SW 1271 (cell line): ENCODE measurements at regions not wholly inside any gene's neighbourhood (a gene's known extent, or its start where the extent isn't known, plus 50 kb on each side); places are given as distances from the start of the nearest gene placed in this dataset.
A peak's percentile ranks its signal among the peaks of the same experiment; 100 is the strongest.

Source experiments
- DNase-seq, 2 experiments: peaks; one replicate each; lab custom pipeline; 2025; lab: John Stamatoyannopoulos, UW

GRCh38 chr12:91852634-91853033 lies 293.0 kb downstream of the BTG1 start:
- DNase-seq, result no peak

DNA sequence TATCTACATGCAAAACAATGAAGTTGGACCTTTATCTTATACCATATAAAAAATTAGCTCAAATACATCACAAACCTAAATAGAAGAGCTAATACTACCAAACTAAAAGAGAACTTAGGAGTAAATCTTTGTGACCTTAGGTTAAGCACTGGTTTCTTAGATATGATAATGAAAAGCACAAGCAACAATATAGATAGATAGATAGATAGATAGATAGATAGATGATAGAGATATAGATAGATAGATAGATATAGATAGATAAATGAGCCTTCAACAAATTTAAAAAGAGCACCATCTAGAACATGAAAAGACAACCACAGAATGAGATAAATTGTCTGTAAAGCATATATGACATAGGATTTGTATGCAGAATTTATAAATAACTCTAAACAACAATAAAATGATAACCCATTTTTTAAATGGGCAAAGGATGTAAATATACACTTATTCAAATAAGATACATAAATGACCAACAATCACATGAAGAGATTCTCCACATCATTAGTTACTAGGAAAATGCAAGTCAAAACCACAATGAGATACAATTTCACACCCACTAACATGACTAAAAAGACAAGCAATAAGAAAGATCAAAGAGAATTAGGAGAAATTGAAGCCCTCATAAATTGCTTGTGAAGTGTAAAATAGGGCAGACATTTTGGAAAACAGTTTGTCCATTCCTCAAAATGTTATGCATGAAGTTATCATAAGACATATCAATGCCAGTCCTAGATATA lies 293.7 kb downstream of the BTG1 start:
- no peak for DNase-seq

- DNase-seq, result no peak
Measured at GRCh38 chr12:91846466-91847055, 299.1 kb downstream of the BTG1 start.

DNA sequence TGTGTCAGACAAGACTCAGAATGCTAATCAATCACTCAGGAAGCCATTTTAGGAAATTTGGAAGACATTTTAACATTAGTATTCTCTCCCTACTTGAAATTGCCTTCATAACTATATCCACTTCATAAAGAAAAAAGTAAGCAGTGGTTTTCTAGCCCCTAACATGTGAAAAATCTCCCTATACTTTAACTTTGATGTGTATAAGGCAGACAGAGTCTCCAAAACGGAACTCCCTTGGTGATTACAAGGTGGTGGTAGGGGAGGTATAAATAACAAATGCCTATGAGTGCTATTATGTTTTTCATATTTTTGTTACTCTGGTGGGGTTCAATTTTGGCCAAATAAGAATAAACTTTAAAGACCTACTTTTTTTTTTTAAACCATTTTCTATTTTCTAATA lies 300.3 kb downstream of the BTG1 start:
- no peak for DNase-seq

DNA sequence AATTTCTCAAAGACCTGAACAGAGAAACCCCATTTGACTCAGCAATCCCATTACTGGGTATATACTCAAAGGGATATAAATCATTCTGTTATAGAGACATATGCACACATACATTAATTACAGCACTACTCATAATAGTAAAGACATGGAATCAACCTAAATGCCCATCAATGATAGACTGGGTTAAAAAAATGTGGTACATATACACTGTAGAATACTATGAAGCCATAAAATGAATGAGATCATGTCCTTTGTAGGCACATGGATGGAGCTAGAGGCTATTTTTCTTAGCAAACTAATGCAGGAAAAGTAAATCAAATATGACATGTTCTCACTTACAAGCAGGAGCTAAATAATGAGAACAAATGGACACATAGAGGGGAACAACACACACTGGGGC lies 303.8 kb downstream of the BTG1 start:
- no peak for DNase-seq

GRCh38 chr12:91836696-91837095 lies 308.9 kb downstream of the BTG1 start:
- no peak for DNase-seq

DNA sequence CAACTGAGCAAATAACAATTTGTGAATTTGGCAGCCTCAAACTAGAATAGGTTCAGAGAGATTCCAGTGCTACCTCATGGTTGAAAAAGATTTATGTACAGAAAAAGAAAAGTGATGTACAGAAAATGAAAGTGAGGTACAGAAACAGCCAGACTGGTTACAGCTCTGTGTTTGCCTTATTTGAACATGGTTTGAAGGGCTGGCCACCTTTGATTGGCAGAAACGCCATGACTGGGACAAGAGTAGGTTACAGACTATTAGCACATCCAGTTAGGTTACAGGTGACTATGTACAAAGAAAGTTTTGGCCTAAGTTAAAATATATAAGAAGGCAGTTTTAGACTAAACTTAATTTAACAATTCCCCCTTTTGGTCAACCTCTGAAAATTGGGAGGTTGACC lies 309.4 kb downstream of the BTG1 start:
- DNase-seq, result no peak

- no peak for DNase-seq
Measured at GRCh38 chr12:91835693-91836092, 310.0 kb downstream of the BTG1 start.

DNA sequence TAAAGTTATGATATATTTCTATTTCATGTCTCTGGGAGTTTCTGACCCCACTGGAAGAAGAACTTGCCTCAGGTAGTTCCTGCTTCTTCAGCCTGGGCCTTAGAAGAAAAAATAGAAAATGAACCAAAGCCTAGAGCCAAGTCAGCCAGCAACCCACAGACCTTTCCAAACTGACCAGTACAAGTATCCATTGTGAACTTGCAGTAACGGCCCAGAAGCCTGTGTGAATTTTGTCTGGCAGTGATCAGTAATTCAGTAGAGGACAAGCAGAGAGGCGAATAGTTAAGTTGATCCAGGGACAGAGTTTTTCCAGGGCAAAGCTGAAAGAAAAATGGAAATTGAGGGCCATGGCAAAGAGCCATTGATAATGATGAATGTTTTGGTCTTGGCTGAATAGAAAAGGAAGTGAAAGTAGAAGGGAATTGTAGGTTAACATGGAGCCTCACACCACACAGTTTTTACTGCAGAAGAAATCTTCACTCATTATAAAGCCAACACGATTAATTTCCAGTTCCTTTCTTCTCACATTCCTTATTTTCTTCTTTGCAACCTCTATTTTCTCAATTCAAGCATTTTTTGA lies 311.8 kb downstream of the BTG1 start:
- DNase-seq, result no peak

DNA sequence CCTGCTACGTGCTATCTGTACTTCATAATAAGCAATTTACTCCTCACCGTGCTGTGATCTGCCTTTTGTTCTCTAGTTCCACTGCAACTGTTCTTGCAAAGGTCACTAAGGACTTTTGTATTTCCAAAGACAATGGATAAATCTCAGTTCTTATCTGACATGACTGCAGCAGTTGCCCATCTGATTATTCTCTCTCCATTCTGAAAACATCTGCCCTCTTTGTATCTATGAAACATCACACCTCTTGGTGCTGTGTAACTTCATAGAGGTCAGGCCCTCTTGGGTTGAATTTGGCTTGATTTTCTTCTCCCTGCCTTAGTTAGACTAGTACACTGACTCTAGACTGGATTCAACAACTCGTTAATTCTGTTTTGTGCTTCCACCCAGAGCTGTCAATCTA lies 319.6 kb downstream of the BTG1 start:
- no peak for DNase-seq

DNA sequence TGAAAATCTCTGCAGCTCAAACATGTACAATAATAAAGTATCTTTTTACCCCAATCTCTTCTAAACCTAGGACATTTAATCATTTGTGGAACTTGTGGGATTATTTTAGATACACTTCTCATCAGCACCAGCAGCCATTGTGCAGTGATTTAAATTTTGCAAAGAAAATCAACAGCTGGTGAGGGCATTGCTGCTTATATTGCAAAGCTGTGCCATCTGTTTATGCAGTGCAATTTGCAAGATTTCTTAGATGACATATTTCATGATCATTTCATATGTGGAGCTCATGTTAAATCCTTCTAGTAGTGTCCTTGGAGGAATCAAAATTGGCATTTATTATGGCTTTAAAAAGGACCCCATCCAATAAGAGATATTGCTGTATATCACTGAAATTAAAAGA lies 320.7 kb downstream of the BTG1 start:
- no peak for DNase-seq

- no peak for DNase-seq
Measured at GRCh38 chr12:91819132-91819447, 326.6 kb downstream of the BTG1 start.

DNA sequence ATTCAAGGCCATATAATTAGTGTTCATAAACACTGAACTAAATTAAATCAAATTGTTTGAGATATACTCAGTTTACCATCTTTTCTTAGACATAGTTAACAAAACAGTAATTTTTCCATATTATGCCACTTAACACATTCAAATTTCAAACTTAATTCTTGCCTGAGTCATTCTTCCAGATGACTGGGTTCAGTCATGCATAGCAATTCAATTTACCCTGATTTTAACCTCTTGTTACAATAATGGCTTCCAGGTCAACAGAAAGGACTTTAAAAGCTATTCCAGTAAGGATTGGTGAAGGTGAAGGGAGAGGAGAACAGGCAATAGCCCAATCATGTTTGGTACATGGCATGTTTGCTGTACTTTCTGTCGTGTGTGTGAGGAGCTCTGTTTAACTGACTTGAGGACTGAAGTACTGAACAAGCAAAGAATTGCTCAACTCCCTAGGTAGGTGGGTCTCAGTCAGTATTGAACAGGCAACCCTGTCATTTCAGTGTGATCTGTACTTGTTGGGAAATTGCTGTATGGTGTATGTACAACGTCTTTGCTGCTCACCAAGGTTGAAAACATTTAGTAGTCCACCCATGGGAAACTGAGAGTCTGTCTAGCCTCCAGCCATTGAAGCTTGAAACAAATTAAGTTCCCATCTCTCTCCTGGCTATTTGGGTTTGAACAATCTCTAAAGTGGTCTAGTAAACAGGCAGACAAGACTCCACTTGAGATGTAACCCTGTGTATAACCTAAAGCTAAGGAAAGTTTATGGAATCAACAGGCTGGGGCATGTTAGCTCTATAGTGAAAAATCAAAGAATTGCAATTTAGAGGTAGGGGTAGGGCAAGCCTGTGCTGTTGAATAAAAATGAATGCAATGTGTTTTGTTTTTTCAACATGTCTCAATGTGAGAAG lies 327.2 kb downstream of the BTG1 start:
- no peak for DNase-seq

DNA sequence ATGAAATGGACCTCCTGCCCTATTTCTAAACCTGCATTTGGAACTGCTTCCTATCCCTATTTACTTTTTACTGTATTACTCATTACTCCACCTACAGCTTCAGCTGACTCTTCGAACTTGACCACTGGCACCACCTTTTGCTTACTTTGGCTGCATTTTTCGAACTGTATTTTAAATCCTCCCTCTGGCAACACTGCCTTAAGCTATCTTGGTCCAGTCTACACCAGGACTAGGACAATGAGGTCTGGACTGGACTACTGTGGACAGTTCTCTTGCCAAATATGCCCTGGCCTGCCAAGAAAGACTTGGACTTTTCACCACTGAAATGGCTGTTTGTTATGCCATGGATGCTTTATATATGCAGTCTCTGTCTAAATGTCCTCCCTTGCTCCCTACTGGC lies 328.1 kb downstream of the BTG1 start:
- no peak for DNase-seq

DNA sequence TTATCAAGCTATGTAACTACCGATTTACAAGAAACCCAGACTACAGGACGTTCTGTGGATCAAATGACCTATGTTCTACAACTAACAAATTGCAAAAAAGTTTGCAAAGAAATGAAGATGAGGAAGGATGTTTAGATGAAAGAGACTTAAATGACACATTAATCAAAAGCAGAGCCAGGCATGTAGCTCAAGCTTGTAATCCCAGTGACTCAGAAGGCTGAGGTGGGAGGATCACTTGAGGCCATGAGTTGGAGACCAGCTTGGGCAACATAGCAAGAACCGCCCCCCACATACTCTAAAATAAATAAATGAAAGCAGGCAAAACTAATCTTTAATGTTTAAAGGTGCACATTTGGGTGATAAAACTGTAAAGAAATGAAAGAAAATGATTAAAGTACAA lies 331.9 kb downstream of the BTG1 start:
- no peak for DNase-seq

DNA sequence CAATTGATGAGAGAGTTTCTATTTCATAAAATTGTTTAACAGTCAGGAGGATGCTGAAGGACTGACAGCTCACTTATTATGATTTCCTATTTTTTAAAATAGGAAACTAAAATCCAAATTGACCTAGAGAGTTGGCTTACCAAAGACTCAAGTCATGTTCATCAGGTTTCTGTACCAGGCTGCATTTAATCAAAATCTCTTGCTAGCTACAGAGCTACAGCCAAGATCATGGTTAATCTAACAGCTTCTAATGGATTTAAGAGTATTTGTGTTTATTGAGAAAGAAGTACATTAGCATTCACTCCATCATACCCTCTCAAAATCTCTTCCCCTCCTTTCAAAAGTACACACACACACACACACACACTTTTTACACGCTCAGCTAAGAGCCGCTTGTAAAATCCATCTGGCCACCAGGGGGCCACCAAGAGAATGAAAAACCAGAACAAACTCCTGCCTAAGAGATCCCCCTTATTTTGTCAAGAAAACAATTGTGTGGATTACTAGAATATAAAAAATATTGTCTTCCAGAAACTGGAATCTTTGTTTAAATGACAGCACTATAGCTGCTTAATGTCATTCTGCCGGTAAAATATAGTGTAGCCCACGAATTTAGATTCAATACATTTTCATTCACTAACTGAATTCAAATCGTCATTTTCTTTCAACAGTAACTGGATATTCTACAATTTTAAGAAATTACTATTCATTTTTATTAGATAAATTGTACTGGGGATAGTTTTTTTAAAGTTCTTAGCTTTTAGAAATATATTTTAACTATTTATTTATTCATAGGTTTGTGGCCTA lies 334.0 kb downstream of the BTG1 start:
- DNase-seq, result peak in 1 of 2 experiments; percentile 25

GRCh38 chr12:91810531-91811451 lies 334.9 kb downstream of the BTG1 start:
- no peak for DNase-seq

DNA sequence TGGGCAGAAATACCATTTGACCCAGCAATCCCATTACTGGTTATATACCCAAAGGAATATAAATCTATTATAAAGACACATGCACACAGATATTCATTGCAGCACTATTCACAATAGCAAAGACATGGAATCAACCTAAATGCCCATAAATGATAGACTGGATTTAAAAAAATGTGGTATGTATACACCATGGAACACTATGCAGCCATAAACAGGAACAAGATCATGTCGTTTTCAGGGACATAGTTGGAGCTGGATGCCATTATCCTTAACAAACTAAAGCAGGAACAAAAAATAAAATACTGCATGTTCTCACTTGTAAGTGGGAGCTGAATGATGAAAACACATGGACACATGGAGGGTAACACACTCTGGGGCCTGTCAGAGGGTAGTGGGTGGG lies 335.6 kb downstream of the BTG1 start:
- DNase-seq, result no peak

GRCh38 chr12:91805031-91805430 lies 340.6 kb downstream of the BTG1 start:
- DNase-seq, result no peak

GRCh38 chr12:91804533-91804932 lies 341.1 kb downstream of the BTG1 start:
- DNase-seq, result no peak

DNA sequence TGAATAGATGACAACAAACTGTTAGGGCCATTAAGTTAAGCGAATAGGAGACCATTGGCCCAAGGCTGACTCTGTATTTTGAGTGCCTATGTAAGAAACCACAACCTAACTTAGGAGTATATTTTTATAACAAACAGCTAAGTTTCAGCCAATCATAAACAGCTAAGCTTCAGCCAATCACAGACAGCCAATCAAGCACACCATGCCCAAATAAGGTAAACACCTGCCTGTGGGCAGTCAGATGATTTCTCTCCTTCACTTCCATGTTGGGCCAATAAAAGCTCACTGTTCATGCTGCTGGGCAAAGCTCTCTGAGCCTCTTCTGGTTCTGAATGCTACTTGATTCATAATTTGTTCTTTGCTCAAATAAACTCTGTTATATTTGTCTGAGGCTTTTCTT lies 344.6 kb downstream of the BTG1 start:
- DNase-seq, result no peak
